Astrocyte of the spinal cord (primary cell): ENCODE measurements at regions not wholly inside any gene's neighbourhood (a gene's known extent, or its start where the extent isn't known, plus 50 kb on each side); places are given as distances from the start of the nearest gene placed in this dataset.

Experiments
- DNase-seq: peaks from one replicate; pipeline ENCODE4 v3.0.0; 2011; ENCODE audit warnings: low read depth, low spot score
- H3K4me3 ChIP-seq: 2 replicates; pipeline ENCODE4 v1.5.1; 2011; ENCODE audit warnings: low read depth, mild to moderate bottlenecking, low read length, moderate library complexity
- in situ Hi-C: cut with HindIII; loops from 2 replicates; pipeline ENCODE4 v1.10.0; 2017; ENCODE audit warnings: low sequenced_read_pairs
- TF ChIP-seq, protein P1 (sequence below): IDR thresholded peaks from 2 replicates; pipeline ENCODE4 v1.5.1; 2012; ENCODE audit warnings: low read depth, mild to moderate bottlenecking, low read length, inconsistent platforms

DNA sequence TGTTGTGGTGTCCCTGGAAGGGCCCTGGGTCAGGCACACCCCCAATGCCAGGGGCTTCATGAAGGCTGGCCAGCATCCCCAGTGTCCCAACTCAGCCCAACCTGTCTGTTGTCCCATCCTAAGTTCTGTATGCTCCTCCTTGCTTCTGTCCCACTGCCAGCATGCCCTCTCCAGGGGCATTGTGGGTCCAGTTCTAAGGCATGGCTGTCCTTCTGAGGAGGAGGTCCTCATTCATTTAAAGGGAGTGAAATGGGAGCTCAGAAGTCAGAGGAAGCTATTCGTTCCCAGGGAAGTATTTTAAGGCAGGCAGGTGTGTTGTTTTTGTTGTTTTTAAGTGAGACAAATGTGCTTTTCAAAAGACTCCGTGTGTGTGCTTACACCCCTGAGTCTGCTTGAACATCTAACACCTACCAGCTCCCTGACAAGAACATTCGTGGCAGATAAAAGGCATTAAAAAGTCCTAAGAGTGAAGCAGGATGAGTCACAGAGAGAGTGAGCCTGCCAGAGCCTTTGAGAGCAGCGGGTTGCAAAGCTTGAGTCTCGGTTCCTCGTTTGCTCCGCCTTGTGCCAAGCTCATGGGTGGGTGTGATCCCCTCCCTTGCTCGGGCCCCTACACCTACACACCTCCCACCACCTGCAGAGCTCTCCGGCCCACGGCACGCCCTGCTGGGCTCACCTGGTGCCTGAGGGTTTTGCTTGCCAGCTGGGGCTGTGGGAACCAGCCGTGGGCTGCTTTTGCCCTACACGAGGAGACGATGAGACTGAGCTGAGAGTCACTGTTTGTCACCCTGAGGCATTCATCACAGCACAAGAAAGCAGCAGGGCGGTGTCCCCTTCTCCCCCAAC lies 183.4 kb upstream of the TOPAZ1 start:
- TF ChIP-seq, protein P1, sequence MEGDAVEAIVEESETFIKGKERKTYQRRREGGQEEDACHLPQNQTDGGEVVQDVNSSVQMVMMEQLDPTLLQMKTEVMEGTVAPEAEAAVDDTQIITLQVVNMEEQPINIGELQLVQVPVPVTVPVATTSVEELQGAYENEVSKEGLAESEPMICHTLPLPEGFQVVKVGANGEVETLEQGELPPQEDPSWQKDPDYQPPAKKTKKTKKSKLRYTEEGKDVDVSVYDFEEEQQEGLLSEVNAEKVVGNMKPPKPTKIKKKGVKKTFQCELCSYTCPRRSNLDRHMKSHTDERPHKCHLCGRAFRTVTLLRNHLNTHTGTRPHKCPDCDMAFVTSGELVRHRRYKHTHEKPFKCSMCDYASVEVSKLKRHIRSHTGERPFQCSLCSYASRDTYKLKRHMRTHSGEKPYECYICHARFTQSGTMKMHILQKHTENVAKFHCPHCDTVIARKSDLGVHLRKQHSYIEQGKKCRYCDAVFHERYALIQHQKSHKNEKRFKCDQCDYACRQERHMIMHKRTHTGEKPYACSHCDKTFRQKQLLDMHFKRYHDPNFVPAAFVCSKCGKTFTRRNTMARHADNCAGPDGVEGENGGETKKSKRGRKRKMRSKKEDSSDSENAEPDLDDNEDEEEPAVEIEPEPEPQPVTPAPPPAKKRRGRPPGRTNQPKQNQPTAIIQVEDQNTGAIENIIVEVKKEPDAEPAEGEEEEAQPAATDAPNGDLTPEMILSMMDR: no peak
- DNase-seq: peak; percentile 79
- in situ Hi-C loops: no loop called here
- H3K4me3 ChIP-seq: no peak overlapping the region

DNA sequence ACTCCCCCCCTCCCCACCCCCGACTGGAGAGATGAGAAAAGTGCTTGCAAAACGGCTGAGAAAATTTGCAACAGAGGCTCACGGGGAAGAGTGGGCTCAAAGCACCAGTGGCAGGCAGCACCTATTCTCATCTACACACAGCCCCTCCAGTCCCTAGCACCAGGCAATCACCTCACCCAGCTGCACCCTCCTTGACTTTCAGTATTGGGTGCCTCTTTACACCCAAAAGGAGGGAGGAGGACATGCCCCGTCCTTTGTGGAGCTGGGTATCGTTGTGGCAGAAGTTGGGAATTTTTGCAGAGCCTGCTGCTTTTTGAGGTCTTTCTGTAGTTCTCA lies 182.8 kb upstream of the TOPAZ1 start:
- no peak overlapping the region for H3K4me3 ChIP-seq
- TF ChIP-seq, protein P1: no peak
- no peak for DNase-seq
- in situ Hi-C loops: no loop called here

DNA sequence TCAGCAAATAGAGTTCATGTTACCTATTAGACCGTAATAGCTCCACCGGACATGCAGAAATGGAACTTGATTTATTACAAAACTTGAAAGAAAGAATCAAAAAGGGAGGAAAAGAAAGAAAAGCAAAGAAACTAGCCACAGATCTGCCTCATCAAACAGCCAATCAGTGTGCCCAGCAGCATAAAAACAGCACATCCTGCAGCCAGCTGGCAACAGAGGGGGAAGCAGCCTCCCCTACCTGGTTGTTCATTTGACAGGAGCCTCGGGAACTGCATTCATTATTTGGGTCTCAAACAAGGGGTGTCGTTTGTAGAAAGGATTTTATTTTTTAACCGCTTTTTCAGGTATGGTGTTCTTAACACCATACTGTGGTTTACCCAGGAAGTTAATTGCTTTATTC lies 181.5 kb upstream of the TOPAZ1 start:
- no peak overlapping the region for H3K4me3 ChIP-seq
- no peak for DNase-seq
- TF ChIP-seq, protein P1: no peak
- in situ Hi-C loops: no loop called here

DNA sequence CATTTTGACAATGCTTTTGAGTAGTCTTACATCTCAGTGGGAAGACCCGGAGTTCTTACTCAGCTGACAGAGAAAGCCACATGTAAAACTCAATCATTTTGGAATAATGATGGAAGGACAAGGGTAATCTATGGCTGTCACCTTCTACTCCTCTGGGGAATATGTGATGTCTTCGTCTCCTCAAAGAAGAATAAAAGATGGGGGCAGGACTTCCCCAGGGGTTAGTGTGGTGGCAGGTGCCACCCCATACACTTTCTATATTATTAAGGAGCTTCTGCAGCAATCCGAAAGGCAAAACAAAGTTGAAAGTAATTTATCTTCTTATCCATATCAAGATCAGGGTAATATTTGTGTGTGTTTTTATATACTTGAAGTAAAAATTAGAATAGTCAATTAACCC lies 180.4 kb upstream of the TOPAZ1 start:
- H3K4me3 ChIP-seq: no peak overlapping the region
- DNase-seq: no peak
- TF ChIP-seq, protein P1: no peak
- in situ Hi-C loops: no loop called here

DNA sequence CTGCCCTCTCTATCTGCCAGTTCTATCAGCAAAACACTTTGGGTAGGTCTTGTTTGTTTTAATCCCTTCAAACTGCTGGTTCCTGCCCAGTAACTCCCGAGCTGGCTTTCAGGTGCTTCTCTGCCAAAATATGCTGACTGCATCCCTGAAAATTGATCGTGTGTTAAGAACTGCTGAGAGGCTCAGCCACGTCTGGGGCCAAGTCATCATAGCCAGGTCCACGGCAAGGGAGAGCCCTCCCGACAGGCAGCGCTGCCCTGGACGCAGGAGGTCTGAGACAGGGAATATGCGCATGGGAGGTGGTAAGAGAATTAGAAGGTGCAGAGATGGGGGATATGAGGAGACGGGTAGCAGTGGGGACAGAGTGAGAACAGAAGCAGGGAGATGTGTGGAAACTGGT lies 179.7 kb upstream of the TOPAZ1 start:
- TF ChIP-seq, protein P1: no peak
- in situ Hi-C loops: no loop called here
- H3K4me3 ChIP-seq: no peak overlapping the region
- no peak for DNase-seq

DNA sequence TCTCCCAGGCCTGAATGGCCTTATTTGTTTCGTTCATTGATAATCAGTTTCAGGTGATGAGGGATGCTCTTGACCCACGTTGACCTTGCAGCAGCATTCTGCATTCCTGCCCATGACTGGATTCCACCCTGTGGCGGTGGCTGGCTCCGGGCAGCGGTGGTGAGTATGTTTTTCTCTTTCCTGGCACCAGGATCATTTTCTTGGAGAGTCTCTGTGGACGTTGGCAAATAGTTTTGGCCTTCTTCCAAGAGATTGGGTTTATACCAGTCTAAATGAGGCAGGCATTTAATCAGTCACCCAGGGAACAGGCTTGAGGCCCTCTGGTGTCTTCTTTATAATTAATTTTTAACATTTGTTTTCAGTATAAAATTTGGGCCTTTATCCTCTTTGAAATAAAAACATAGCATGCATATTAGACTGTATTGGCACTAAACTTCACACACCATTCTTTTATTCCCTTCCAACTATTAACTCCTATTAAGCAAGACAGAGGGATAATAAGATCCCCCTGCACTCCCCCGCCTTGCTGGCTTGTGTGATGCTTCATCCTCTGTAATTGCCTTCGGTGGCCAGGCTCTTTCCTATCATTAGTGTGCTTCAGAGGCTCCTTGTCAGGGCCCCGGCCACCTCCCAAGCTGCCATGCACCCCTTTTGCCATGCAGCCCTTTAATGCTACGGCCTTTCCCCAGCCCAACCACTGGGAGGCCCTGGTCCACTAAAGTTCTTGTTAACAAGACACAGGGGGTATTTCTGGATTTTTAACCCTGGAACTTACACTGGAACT lies 176.2 kb upstream of the TOPAZ1 start:
- TF ChIP-seq, protein P1: peak; percentile 19
- DNase-seq: no peak
- in situ Hi-C loops: no loop called here
- H3K4me3 ChIP-seq: no peak overlapping the region
